ENCODE measurements at regions not wholly inside any gene's neighbourhood (a gene's known extent, or its start where the extent isn't known, plus 50 kb on each side); places are given as distances from the start of the nearest gene placed in this dataset.

DNA sequence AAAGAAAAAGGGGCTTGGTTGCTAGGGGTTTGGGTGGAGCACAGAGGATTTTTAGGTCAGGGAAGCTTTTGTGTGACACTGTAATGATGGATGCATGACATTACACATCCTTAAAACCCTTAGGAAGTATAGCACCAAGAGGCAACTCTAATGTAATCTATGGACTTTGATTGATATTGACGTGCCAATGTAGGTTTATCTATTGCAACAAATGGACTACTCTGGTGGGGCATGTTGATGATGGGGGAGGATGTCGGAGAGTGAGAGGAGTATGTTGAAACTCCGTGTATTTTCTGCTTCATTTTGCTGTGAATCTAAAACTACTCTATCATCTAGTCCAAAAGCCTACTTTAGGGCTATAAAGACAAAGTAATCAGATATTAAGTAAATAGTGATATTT is 72.3 kb upstream of the PAX6 start:
- no peaks in the 10 kb centered on the region for H3K9me2 ChIP-seq (replicated peaks; ENCODE audit: insufficient read depth, low read length)
- H3K4me3 ChIP-seq (ENCODE audit: insufficient read depth, low read length, poor library complexity, severe bottlenecking) = no peak overlapping the region
- no peaks in the 10 kb centered on the region for H3K9me3 ChIP-seq (ENCODE audit: insufficient read depth, low read length)
- H3K79me2 ChIP-seq (ENCODE audit: insufficient read depth, low read length) = no peaks in the 10 kb centered on the region
- no peak overlapping the region for H3K27ac ChIP-seq (ENCODE audit: low read depth, low read length)
- H4K20me1 ChIP-seq (ENCODE audit: low read depth, low read length) = no peaks in the 10 kb centered on the region
- H3F3A ChIP-seq (ENCODE audit: insufficient read depth) = no peaks in the 10 kb centered on the region
- no peak overlapping the region for H2AFZ ChIP-seq (ENCODE audit: low read depth, low read length, severe bottlenecking)
- no peak overlapping the region for H3K9ac ChIP-seq (ENCODE audit: low read length)
- no peaks in the 10 kb centered on the region for H3K27me3 ChIP-seq (ENCODE audit: low read length)
- H3K4me2 ChIP-seq (ENCODE audit: low read depth, low read length, poor library complexity, severe bottlenecking) = no peak overlapping the region
- TF ChIP-seq EZH2phosphoT487 (conservative IDR thresholded peaks at IDR 0.05; ENCODE audit: low read length) = no peak
- TF ChIP-seq, protein P1, sequence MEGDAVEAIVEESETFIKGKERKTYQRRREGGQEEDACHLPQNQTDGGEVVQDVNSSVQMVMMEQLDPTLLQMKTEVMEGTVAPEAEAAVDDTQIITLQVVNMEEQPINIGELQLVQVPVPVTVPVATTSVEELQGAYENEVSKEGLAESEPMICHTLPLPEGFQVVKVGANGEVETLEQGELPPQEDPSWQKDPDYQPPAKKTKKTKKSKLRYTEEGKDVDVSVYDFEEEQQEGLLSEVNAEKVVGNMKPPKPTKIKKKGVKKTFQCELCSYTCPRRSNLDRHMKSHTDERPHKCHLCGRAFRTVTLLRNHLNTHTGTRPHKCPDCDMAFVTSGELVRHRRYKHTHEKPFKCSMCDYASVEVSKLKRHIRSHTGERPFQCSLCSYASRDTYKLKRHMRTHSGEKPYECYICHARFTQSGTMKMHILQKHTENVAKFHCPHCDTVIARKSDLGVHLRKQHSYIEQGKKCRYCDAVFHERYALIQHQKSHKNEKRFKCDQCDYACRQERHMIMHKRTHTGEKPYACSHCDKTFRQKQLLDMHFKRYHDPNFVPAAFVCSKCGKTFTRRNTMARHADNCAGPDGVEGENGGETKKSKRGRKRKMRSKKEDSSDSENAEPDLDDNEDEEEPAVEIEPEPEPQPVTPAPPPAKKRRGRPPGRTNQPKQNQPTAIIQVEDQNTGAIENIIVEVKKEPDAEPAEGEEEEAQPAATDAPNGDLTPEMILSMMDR (IDR thresholded peaks at IDR 0.05; ENCODE audit: insufficient read depth, low read length, poor library complexity, severe bottlenecking) = no peak
- no peaks in the 10 kb centered on the region for H3K36me3 ChIP-seq (ENCODE audit: low read length)

DNA sequence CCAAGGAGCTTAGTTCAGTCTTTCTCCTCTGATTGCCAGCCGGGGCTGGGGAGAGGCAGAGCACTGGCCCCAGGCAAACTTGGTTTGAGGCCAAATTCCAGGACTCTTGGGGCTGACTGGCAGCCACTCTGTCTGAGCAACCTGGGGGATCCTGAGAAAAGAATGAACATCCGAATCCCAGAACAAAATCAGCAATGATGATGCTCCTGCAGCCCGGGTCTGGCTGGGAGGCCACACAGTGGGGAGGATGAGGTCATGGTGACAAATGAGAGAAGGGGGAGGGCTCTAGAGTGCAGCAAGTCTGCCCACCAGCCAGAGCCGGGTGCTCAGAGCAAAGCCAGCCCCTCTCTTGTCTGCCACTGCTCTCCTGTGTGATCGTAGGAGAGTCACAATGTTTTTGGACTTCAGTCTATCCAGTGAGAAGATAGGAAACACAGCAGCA is 71.8 kb upstream of the PAX6 start:
- H3K9ac ChIP-seq (ENCODE audit: low read length) = no peak overlapping the region
- H3K9me3 ChIP-seq (ENCODE audit: insufficient read depth, low read length) = no peaks in the 10 kb centered on the region
- TF ChIP-seq, protein P1 (IDR thresholded peaks at IDR 0.05; ENCODE audit: insufficient read depth, low read length, poor library complexity, severe bottlenecking) = no peak
- TF ChIP-seq EZH2phosphoT487 (conservative IDR thresholded peaks at IDR 0.05; ENCODE audit: low read length) = no peak
- no peaks in the 10 kb centered on the region for H4K20me1 ChIP-seq (ENCODE audit: low read depth, low read length)
- H3K27me3 ChIP-seq (ENCODE audit: low read length) = no peaks in the 10 kb centered on the region
- no peak overlapping the region for H3K27ac ChIP-seq (ENCODE audit: low read depth, low read length)
- no peaks in the 10 kb centered on the region for H3F3A ChIP-seq (ENCODE audit: insufficient read depth)
- H2AFZ ChIP-seq (ENCODE audit: low read depth, low read length, severe bottlenecking) = no peak overlapping the region
- no peaks in the 10 kb centered on the region for H3K79me2 ChIP-seq (ENCODE audit: insufficient read depth, low read length)
- H3K9me2 ChIP-seq (replicated peaks; ENCODE audit: insufficient read depth, low read length) = no peaks in the 10 kb centered on the region
- H3K4me2 ChIP-seq (ENCODE audit: low read depth, low read length, poor library complexity, severe bottlenecking) = no peak overlapping the region
- H3K4me3 ChIP-seq (ENCODE audit: insufficient read depth, low read length, poor library complexity, severe bottlenecking) = no peak overlapping the region
- H3K36me3 ChIP-seq (ENCODE audit: low read length) = no peaks in the 10 kb centered on the region

DNA sequence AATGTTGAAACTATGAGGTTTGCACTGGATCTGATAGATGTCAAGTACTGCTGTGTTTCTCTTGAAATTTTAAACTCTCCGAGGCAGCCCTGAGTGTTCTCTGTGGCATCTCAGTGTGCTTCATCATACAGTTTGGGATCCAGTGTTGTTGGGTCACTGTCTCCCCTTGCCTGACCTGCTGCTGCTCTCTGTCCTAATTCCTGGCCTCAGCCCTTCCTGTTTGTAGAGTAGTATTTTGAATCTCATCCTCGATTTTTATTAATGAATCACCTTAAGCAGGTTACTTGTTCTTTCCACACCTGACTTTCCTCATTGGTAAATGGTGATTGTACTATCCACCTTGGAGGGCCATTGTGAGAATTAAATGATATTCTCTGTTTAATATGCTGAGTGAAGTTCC is 70.7 kb upstream of the PAX6 start:
- H3K9me2 ChIP-seq (replicated peaks; ENCODE audit: insufficient read depth, low read length) = no peaks in the 10 kb centered on the region
- H3K9ac ChIP-seq (ENCODE audit: low read length) = no peak overlapping the region
- H3K27me3 ChIP-seq (ENCODE audit: low read length) = no peaks in the 10 kb centered on the region
- no peaks in the 10 kb centered on the region for H3K79me2 ChIP-seq (ENCODE audit: insufficient read depth, low read length)
- no peak overlapping the region for H2AFZ ChIP-seq (ENCODE audit: low read depth, low read length, severe bottlenecking)
- TF ChIP-seq, protein P1 (IDR thresholded peaks at IDR 0.05; ENCODE audit: insufficient read depth, low read length, poor library complexity, severe bottlenecking) = no peak
- TF ChIP-seq EZH2phosphoT487 (conservative IDR thresholded peaks at IDR 0.05; ENCODE audit: low read length) = no peak
- H3K36me3 ChIP-seq (ENCODE audit: low read length) = no peaks in the 10 kb centered on the region
- no peak overlapping the region for H3K27ac ChIP-seq (ENCODE audit: low read depth, low read length)
- no peak overlapping the region for H3K4me3 ChIP-seq (ENCODE audit: insufficient read depth, low read length, poor library complexity, severe bottlenecking)
- no peak overlapping the region for H3K4me2 ChIP-seq (ENCODE audit: low read depth, low read length, poor library complexity, severe bottlenecking)
- no peaks in the 10 kb centered on the region for H3K9me3 ChIP-seq (ENCODE audit: insufficient read depth, low read length)
- no peaks in the 10 kb centered on the region for H3F3A ChIP-seq (ENCODE audit: insufficient read depth)
- H4K20me1 ChIP-seq (ENCODE audit: low read depth, low read length) = no peaks in the 10 kb centered on the region
